Activated naive CD8-positive, alpha-beta T cell treated with anti-CD3 and anti-CD28 coated beads for 36 hours (primary cell): ENCODE measurements at regions not wholly inside any gene's neighbourhood (a gene's known extent, or its start where the extent isn't known, plus 50 kb on each side); places are given as distances from the start of the nearest gene placed in this dataset.

Experiments used
- DNase-seq: peaks from one replicate; pipeline ENCODE4 v3.0.0; 2021
- H3K27ac Mint-ChIP-seq: one replicate; pipeline ENCODE4 v1.8.0; 2022; ENCODE audit warnings: mild to moderate bottlenecking, moderate library complexity, mixed read lengths
- H3K27me3 Mint-ChIP-seq: one replicate; pipeline ENCODE4 v1.8.0; 2022; ENCODE audit warnings: mild to moderate bottlenecking, mixed read lengths
- H3K36me3 Mint-ChIP-seq: one replicate; pipeline ENCODE4 v1.8.0; 2021; ENCODE audit warnings: mild to moderate bottlenecking, mixed read lengths
- H3K4me1 Mint-ChIP-seq: one replicate; pipeline ENCODE4 v1.8.0; 2021; ENCODE audit warnings: mixed read lengths
- H3K4me3 Mint-ChIP-seq: one replicate; pipeline ENCODE4 v1.8.0; 2022; ENCODE audit warnings: mild to moderate bottlenecking, moderate library complexity, mixed read lengths
- H3K9me3 Mint-ChIP-seq: one replicate; pipeline ENCODE4 v1.8.0; 2022; ENCODE audit warnings: mixed read lengths

DNA sequence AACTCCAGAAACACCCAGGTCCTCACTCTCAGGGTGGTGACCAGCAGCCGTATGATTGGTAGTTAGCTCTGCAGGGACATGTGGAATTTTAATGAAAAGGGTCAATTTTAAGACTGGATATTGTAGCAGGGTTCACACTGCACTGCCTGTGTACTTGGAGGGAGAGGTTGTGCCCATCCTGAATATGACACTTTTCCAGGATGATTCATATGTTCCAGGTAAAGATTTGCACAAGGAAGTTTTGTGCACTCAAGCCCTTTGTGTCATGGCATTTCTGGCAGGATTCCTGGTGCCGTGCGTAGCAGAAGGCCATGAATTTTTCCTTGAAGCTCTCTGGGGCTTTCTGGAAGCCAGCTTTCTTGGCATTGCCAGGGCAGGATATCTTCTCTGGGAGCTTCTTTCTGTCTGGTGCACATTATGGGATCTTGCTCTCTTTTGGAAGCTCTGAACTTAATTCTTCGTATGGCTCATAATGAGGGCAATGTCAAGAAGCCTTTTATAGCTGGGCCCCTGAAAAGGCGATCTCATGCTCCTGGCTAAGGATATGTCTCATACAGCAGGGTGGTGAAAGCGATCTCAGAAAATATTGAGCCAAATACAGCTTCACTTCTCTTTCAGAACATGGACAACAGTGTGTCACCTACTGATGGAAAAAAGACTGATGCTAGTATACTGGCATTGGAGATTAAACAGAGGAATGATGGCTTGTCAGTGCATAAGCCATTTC, 1133.9 kb downstream of the AACS start:
- no peak for DNase-seq
- Mint-ChIP-seq H3K27ac (no peak overlapping the region), H3K36me3 (no peaks in the 10 kb centered on the region), H3K9me3 (peaks cover 6% of the 10 kb centered on the region), H3K4me3 (no peak overlapping the region), H3K27me3 (no peaks in the 10 kb centered on the region), H3K4me1 (no peaks in the 10 kb centered on the region)

DNA sequence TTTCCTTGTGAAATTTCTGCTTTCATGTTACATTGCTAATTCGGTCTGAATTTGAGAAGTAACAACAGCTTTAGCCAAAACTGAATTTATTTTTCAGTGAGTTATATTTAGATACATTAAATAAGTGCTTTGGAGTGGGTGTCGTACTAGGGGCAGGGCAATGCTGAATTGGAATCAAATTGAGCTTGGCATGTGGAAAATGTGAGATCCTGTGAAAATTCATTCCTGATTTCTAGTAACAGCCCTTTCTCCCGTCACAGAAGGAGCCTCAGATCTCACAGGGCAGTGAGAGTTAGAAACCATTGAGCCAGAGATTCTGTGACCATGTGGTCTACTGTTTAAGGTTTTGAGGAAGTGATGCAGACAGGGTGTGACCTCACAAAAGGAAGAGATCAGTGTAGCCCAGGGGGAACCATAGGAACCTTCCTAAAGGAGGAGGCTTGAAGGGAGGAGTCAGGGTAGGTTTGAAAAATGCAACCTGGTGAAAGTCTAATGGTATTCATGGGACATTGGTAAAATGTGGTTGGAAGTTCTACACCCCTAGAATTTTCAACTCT, 1136.8 kb downstream of the AACS start:
- no peak overlapping the region for H3K4me3 Mint-ChIP-seq
- peaks cover 2% of the 10 kb centered on the region for H3K9me3 Mint-ChIP-seq
- H3K36me3 Mint-ChIP-seq = no peaks in the 10 kb centered on the region
- no peak overlapping the region for H3K27ac Mint-ChIP-seq
- no peaks in the 10 kb centered on the region for H3K4me1 Mint-ChIP-seq
- DNase-seq = no peak
- no peaks in the 10 kb centered on the region for H3K27me3 Mint-ChIP-seq

GRCh38 chr12:126204326-126204725, 1139.1 kb downstream of the AACS start:
- Mint-ChIP-seq H3K36me3 (no peaks in the 10 kb centered on the region), H3K9me3 (peaks cover 2% of the 10 kb centered on the region), H3K27me3 (no peaks in the 10 kb centered on the region), H3K4me1 (no peaks in the 10 kb centered on the region), H3K4me3 (no peak overlapping the region), H3K27ac (no peak overlapping the region)
- DNase-seq = no peak

DNA sequence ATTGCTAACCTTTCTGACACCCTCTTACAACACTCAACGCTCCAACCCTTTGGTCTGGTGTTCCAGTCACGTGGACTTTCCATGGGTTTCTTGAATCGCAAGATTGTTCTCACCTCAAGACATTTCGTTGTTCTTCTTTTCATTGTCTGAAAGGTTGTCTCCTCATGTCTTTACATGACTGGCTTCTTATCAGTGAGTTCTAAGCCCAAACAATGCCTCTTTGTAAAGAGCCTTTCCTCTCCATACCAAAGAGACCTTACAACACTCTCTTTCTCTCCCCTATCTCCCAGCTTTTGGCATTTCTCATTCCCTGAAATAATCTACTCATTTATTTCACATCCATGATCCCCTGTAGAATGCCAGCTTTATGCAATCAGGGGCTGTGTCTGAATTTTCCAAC, 1144.8 kb downstream of the AACS start:
- no peak for DNase-seq
- Mint-ChIP-seq H3K27ac (no peak overlapping the region), H3K4me3 (no peak overlapping the region), H3K36me3 (no peaks in the 10 kb centered on the region), H3K4me1 (no peaks in the 10 kb centered on the region), H3K27me3 (no peaks in the 10 kb centered on the region), H3K9me3 (peaks cover 3% of the 10 kb centered on the region)

DNA sequence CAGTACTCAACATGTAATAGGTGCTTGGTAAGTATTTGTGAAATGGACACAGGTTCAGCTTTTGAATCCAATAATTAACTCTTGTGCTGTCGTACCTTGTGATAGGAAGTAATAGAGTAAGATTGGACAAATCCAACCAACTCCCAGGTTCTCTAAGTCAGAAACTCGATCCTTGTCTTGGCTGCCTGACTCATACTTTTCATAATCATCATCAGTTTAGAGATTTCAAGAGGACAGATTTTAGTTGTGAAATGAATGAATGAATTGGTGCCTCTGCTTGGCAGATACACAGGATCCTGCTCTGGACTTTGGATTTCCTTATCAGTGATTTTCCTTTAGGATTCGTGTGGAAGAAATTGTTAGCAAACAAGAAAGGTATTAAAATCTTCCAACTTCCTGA, 1145.2 kb downstream of the AACS start:
- Mint-ChIP-seq H3K36me3 (no peaks in the 10 kb centered on the region), H3K27me3 (no peaks in the 10 kb centered on the region), H3K9me3 (peaks cover 3% of the 10 kb centered on the region), H3K4me1 (no peaks in the 10 kb centered on the region), H3K4me3 (no peak overlapping the region), H3K27ac (no peak overlapping the region)
- DNase-seq = no peak

DNA sequence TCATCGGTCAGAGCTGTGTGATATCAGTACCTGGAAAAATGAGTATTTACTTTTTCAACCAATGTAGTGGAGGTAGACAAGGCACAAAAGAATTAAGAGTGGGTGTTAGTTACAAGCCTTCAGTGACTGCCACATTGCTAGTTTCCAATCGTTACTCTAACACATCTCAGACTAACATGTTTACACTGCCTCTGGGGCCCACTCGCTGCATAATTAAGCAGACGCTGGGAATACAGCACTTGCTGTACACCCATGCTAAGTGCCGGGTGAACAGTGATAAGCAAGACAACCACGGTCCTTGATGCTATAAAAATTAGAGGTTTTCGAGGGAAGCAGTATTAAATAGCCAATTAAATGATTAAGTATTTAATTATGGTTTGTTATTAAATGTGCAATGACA, 1147.6 kb downstream of the AACS start:
- Mint-ChIP-seq H3K4me3 (no peak overlapping the region), H3K9me3 (peaks cover 1% of the 10 kb centered on the region), H3K4me1 (no peaks in the 10 kb centered on the region), H3K27me3 (no peaks in the 10 kb centered on the region), H3K27ac (no peak overlapping the region), H3K36me3 (no peaks in the 10 kb centered on the region)
- no peak for DNase-seq

- Mint-ChIP-seq H3K27ac (no peak overlapping the region), H3K9me3 (peaks cover 2% of the 10 kb centered on the region), H3K27me3 (no peaks in the 10 kb centered on the region), H3K4me1 (no peaks in the 10 kb centered on the region), H3K4me3 (no peak overlapping the region), H3K36me3 (no peaks in the 10 kb centered on the region)
- DNase-seq = no peak
Measured at GRCh38 chr12:126218697-126219096, 1153.5 kb downstream of the AACS start.

GRCh38 chr12:126219139-126219538, 1153.9 kb downstream of the AACS start:
- no peaks in the 10 kb centered on the region for H3K36me3 Mint-ChIP-seq
- no peak overlapping the region for H3K4me3 Mint-ChIP-seq
- H3K27me3 Mint-ChIP-seq = no peaks in the 10 kb centered on the region
- no peaks in the 10 kb centered on the region for H3K4me1 Mint-ChIP-seq
- DNase-seq = no peak
- H3K27ac Mint-ChIP-seq = no peak overlapping the region
- H3K9me3 Mint-ChIP-seq = peaks cover 2% of the 10 kb centered on the region

DNA sequence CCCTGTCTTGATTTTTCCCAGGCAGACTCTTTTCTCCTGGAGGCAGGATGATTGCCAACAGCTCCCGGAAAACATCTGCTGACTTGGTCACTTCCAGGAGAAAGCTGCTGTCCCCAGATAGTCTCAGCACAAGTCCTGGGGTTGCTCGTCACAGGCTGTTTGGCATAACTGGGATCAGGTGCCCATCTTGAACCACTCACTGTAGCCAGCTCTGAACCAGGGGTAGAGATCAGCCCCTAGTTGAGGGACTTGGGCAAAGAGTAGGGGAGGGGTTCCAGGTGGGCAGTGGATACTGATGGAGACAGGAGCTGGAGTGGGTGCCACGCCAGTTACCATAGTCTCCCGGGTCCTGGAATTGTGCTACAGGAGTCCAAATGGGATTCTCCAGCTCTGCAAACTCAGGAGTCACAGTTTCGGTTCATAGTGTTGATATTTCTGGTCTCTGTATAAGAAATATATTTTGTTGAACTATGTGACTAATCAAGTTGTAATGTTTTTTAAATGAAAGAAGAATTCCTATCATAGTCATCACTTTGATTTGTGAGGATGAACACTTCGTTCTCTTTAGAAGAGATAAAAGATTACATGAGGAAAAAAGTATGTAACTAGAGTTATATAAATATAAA, 1154.5 kb downstream of the AACS start:
- no peak overlapping the region for H3K27ac Mint-ChIP-seq
- no peaks in the 10 kb centered on the region for H3K36me3 Mint-ChIP-seq
- peaks cover 2% of the 10 kb centered on the region for H3K9me3 Mint-ChIP-seq
- no peak overlapping the region for H3K4me3 Mint-ChIP-seq
- no peaks in the 10 kb centered on the region for H3K27me3 Mint-ChIP-seq
- H3K4me1 Mint-ChIP-seq = no peaks in the 10 kb centered on the region
- DNase-seq = no peak

DNA sequence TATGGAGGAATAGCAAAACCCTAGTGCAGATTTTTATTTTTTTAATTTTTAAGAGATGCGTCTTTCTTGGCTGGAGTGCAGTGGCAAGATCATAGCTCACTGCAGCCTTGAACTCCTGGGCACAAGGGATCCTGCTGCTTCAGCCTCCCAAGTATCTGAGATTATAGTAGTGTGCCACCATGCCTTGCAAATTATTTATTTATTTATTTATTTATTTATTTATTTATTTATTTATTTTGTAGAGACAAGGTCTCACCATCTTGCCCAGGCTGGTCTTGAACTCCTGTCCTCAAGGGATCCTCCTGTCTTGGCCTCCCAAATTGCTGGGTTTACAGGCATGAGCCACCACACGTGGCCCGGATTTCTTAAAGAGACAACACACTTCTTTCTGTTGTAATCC, 1158.8 kb downstream of the AACS start:
- Mint-ChIP-seq H3K27ac (no peak overlapping the region), H3K4me3 (no peak overlapping the region), H3K36me3 (no peaks in the 10 kb centered on the region), H3K4me1 (no peaks in the 10 kb centered on the region), H3K9me3 (peaks cover 12% of the 10 kb centered on the region), H3K27me3 (no peaks in the 10 kb centered on the region)
- DNase-seq = no peak

- no peak overlapping the region for H3K27ac Mint-ChIP-seq
- DNase-seq = no peak
- no peak overlapping the region for H3K4me3 Mint-ChIP-seq
- peaks cover 9% of the 10 kb centered on the region for H3K9me3 Mint-ChIP-seq
- no peaks in the 10 kb centered on the region for H3K27me3 Mint-ChIP-seq
- no peaks in the 10 kb centered on the region for H3K4me1 Mint-ChIP-seq
- H3K36me3 Mint-ChIP-seq = no peaks in the 10 kb centered on the region
Measured at GRCh38 chr12:126228936-126229335, 1163.7 kb downstream of the AACS start.

DNA sequence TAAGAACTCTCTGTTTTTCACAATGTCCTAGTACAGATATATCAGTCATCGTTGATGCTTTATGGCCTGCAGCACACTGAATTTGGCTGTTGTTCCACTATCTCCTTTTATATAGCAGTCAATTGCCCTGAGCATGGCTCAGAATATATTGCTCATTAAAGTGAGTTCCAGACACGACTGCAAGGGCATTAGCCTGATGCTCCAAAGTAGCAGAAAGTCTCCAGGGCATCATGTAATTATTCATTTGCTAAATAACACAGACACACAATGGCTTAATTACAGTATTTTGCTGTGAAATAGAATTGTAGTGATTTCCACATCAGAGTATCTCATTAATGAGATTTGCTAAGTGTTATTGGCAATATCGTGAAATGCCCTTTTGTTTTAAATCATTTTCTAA, 1167.5 kb downstream of the AACS start:
- H3K27ac Mint-ChIP-seq = no peak overlapping the region
- H3K4me1 Mint-ChIP-seq = no peaks in the 10 kb centered on the region
- no peak for DNase-seq
- H3K27me3 Mint-ChIP-seq = no peaks in the 10 kb centered on the region
- H3K4me3 Mint-ChIP-seq = no peak overlapping the region
- H3K9me3 Mint-ChIP-seq = no peaks in the 10 kb centered on the region
- no peaks in the 10 kb centered on the region for H3K36me3 Mint-ChIP-seq

- Mint-ChIP-seq H3K27ac (no peak overlapping the region), H3K4me3 (no peak overlapping the region), H3K4me1 (no peaks in the 10 kb centered on the region), H3K36me3 (no peaks in the 10 kb centered on the region), H3K9me3 (no peaks in the 10 kb centered on the region), H3K27me3 (no peaks in the 10 kb centered on the region)
- DNase-seq = no peak
Measured at GRCh38 chr12:126233625-126234024, 1168.4 kb downstream of the AACS start.

DNA sequence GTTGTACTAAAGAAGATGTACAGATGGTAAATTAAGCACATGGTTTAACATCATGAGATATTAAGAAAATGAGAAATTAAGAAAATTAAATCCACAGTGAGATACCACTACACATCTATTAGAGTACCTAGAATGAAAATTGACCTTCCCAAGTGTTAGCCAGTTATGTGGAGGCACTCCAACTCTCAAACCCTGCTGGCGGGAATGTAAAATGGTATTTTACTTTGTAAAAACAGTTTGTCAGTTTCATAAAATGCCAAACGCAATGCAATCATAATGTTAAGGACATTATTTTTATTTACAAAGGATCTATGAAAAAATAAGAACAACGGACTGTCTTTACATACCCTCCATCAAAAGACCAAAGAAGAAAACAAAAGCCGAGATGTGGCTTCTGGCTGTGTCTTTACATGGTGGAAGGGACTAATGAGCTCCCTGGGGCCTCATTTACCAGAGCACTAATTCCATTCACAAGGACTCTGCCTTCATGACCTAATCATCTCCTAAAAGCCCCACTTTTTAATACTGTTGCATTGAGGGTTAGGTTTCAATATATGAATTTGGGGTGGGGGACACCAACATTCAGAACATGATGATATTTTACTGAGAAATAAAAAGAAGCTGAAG, 1178.7 kb downstream of the AACS start:
- Mint-ChIP-seq H3K4me1 (no peaks in the 10 kb centered on the region), H3K4me3 (no peak overlapping the region), H3K27me3 (no peaks in the 10 kb centered on the region), H3K36me3 (no peaks in the 10 kb centered on the region), H3K9me3 (no peaks in the 10 kb centered on the region), H3K27ac (no peak overlapping the region)
- DNase-seq = no peak

- no peaks in the 10 kb centered on the region for H3K27me3 Mint-ChIP-seq
Measured at GRCh38 chr12:126247936-126248335, 1182.7 kb downstream of the AACS start.

More at GRCh38 chr12:126247936-126248335, 1182.7 kb downstream of the AACS start:
- Mint-ChIP-seq H3K36me3 (no peaks in the 10 kb centered on the region), H3K27ac (no peak overlapping the region), H3K4me3 (no peak overlapping the region), H3K9me3 (peaks cover 3% of the 10 kb centered on the region), H3K4me1 (no peaks in the 10 kb centered on the region)
- no peak for DNase-seq
